ENCODE measurements at regions not wholly inside any gene's neighbourhood (a gene's known extent, or its start where the extent isn't known, plus 50 kb on each side); places are given as distances from the start of the nearest gene placed in this dataset.

- DNase-seq (ENCODE audit: low read depth, low spot score), result no peak
These were observed 381.0 kb downstream of the SNAPC1 start for GRCh38 chr14:62143245-62143644.

DNA sequence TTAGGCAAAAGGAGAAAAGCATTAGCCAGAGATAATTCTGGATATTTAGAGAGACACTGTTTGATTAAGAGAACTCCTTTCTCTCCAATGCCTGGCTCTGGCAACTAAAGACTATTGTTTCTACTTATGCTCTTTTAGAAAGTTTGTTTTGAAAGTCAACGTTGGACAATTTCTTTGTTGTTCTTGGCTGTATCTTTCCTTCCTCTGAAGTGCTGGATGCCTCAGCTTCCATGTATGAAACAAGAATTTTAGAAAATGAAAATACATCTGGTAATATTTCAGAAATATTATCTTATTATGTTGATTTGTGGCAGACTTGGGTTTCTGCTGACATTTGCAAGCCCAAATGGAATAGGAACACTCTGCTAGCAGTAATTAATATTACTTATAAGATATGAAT lies 382.6 kb downstream of the SNAPC1 start:
- no peak for DNase-seq (ENCODE audit: low read depth, low spot score)

- DNase-seq (ENCODE audit: low read depth, low spot score), result no peak
These were observed 383.8 kb downstream of the SNAPC1 start for GRCh38 chr14:62146030-62146429.

- DNase-seq (ENCODE audit: low read depth, low spot score), result no peak
These were observed 393.8 kb downstream of the SNAPC1 start for GRCh38 chr14:62156052-62156451.

DNA sequence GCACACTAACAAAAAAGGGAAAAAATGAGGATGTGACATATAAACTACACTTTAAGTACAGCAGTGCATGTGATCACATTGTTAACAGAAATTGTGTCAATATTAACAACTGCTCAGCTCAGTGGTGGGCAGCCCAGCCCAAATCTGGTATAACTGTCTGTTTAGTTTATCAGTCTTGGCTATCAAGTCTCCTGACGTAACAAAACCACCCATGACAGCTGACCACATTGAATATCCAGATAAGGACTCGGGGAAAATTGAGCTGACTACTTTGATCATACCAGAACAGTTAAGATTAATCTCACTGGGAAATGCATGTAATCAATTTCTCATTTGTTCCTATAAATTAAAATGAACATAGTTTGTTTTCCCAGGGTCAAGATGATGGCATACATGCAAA lies 396.6 kb downstream of the SNAPC1 start:
- DNase-seq (ENCODE audit: low read depth, low spot score), result no peak

DNA sequence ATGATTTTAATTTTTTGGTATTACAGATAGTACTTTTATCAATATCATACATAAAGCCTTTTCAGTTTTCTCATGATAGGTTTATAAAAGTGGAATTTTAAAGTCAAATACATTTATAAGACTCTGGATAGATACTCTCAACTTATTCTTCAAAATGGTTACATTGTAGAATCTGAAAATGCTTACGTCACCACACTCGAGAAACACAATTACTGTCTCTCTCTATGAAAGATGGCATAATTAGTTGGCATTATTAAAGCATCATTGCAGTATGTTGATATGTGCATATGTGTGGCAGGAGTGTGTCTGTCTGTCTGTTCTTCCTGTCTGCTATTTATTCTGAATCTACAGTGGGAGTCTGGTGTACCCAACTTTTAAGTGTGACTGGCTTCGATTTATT lies 397.1 kb downstream of the SNAPC1 start:
- DNase-seq (ENCODE audit: low read depth, low spot score), result no peak

DNA sequence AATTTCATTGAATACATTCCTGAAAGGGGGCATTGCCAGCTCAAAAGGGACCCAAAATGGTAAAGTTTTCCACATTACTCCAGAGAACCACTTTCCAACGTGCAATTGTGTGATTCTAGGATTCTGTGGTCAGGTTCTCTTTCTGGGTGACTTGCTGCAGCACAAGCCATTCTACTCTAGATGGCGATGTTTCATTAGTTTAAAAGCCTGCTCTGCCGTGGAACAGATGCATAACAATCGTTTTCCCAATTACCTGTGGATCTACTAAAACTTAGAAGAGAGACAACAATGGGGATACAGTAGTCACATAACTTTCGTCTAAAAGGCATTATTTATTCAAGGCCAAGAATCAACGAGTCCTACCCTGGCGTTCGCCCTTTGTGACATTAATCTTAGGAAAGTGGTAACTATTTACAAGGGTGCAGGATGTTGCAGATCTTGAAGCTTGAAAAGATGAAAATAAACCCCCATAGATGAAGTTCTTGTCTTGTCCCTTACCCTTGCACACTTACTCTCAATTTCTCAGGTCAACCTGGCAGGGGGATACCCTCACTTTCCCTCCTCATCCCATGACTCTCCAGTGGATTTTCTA lies 400.9 kb downstream of the SNAPC1 start:
- DNase-seq (ENCODE audit: low read depth, low spot score), result no peak

- DNase-seq (ENCODE audit: low read depth, low spot score), result no peak
These were observed 406.4 kb downstream of the SNAPC1 start for GRCh38 chr14:62168564-62169155.

DNA sequence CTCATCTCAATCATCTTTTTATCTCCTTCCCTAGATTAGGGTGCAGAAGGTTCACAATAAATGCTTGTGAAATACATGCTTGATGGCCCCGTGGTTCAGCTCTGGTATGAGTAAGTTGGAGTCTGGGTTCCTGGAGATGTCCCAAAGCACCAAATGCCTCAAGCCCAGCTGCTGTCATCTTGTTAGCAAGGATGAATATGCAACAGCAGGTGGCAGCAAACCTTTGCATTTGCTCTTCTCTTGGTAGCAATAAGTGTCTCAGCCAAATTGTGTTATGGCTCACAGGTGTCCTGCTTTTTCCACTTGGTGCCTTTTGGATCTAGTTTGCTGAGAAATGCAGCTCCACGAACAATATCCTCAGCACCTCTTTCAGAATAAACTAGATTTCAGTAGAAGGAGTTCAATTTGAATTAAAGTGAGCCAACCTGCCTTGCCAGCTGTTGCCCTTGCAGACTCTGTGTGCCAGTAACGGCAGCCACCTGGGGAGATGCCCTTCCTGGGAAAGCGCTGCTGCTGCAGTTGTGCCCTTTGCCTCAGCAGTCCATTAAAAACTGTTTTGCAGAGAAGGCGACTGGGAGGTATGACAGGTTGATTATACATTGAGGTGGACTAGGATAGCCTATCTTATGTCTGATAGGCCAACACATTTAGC lies 417.3 kb downstream of the SNAPC1 start:
- DNase-seq (ENCODE audit: low read depth, low spot score), result no peak

- no peak for DNase-seq (ENCODE audit: low read depth, low spot score)
These were observed 419.4 kb downstream of the SNAPC1 start for GRCh38 chr14:62181591-62181990.

GRCh38 chr14:62185078-62185477 lies 422.9 kb downstream of the SNAPC1 start:
- DNase-seq (ENCODE audit: low read depth, low spot score), result no peak

- no peak for DNase-seq (ENCODE audit: low read depth, low spot score)
These were observed 425.0 kb downstream of the SNAPC1 start for GRCh38 chr14:62187265-62187664.

DNA sequence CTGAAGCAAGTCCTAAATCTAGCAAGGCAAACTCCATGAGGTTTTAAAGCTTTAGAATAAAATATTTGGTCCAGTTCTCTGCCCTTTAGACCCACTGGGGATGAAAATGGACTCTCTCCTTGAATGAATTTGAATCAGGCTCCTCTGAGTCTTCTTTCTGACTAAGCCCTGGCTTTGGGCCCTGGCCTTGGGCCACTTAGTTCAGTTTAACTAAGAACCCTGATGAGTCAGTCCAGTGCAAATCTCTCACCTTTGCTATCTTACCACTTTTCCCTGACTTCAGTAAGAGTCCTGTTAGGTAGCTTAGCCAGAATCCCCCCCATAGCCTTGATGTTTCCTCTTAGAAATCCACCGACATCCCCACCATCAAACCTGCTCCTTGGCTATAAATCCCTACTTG lies 427.5 kb downstream of the SNAPC1 start:
- no peak for DNase-seq (ENCODE audit: low read depth, low spot score)

- DNase-seq (ENCODE audit: low read depth, low spot score), result no peak
These were observed 444.2 kb downstream of the SNAPC1 start for GRCh38 chr14:62206456-62206855.

- no peak for DNase-seq (ENCODE audit: low read depth, low spot score)
These were observed 447.2 kb downstream of the SNAPC1 start for GRCh38 chr14:62209287-62209899.

DNA sequence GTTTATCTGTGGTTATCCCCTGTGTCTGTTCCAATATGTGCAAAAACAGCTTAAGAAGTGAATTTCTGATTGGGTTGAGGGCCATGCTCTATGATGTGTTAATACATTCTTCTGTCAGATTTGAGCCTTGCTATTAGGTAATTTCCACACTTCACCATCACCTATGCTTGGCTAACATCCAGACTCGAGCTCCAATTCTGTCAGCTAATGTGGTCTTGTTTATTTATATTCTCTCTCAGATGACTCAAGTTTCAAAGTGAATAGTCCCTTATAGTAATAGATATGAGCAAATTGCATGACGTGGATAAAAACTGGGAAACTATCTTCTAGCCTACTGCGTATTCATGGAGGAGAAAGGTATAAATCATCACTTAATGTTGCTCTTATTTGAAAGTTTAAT lies 451.3 kb downstream of the SNAPC1 start:
- no peak for DNase-seq (ENCODE audit: low read depth, low spot score)

DNA sequence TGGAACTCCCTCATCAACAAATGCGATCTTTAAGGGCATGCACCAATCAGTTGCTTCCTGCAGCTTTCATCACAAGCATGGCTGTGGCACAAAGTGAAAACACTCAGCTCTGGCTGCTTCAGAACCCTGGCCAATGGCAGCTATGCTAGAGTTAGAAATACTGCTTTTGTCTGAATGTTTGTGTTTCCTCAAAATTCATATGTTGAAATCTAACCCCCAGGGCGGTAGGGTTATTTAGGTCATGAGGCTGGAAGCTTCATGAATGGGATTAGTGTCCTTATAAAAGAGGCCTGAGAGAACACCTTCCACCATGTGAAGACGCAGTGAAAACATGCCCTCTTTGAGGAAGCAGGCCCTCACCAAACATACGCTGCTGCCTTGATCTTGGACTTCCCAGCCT lies 453.9 kb downstream of the SNAPC1 start:
- DNase-seq (ENCODE audit: low read depth, low spot score), result no peak

- DNase-seq (ENCODE audit: low read depth, low spot score), result no peak
These were observed 472.6 kb downstream of the SNAPC1 start for GRCh38 chr14:62234849-62235248.

DNA sequence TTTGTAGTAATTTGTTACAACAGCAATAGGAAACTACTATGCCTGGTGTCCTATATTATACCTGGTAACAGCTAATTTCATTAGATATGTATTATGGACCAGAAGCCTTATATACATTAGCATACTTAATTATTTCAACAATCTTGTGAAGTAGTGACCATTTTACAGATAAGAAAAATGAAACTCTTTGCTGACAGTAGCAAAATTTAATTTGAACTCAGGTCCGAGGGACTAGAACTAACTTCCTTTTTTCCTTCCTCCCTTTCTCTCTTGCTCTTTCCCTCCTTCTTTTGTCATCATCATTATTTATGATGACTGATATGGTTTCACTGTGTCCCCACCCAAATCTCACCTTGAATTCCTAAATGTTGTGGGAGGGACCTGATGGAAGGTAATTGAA lies 482.0 kb downstream of the SNAPC1 start:
- DNase-seq (ENCODE audit: low read depth, low spot score), result no peak

DNA sequence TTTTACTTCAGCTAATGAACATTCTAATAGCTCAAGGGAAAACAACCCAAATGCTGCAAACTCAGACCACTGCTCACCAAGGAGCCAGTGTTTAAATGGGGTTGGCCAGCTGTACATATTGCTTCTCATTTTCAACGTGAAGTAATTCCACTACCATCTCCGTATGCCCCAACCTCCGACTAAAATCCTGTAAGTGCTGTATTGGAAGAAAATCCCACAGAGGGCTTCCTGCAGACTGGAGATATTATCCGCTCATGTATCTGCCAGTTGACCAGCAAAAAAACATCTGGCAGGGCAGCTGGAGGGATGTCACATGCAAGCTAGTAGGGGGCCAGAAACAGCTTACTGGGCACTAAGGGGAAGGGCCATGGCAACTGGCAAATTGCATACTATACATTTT lies 485.0 kb downstream of the SNAPC1 start:
- DNase-seq (ENCODE audit: low read depth, low spot score), result no peak

DNA sequence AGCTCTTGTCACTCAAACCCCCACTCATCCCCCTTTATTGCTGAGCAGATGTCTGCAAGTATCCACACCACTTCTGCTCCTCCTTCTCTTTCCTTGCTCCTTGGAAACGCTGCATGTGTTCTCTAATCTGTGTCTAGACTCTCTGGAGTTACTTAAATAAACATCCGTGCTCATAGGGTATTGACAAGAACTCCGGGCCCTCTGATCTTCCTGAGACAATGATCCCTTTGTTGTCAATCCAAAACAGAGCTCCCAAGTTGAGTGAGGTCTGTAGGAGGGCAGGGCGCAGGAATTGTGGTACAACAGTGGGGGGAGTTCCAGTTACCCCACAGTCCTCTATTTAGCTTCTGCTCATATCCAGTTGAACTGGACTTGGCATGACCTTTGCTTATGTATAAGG lies 489.0 kb downstream of the SNAPC1 start:
- DNase-seq (ENCODE audit: low read depth, low spot score), result no peak

GRCh38 chr14:62253171-62253570 lies 491.0 kb downstream of the SNAPC1 start:
- DNase-seq (ENCODE audit: low read depth, low spot score), result no peak

GRCh38 chr14:62253911-62254310 lies 491.7 kb downstream of the SNAPC1 start:
- no peak for DNase-seq (ENCODE audit: low read depth, low spot score)

All from activated naive CD8-positive, alpha-beta T cell treated with anti-CD3 and anti-CD28 coated beads, Interleukin-2, amount 50 U/mL, for 16 hours (primary cell).